Left ventricle myocardium inferior (tissue), 1 donor: ENCODE measurements at regions not wholly inside any gene's neighbourhood (a gene's known extent, or its start where the extent isn't known, plus 50 kb on each side); places are given as distances from the start of the nearest gene placed in this dataset.

ENCODE experiments used
- DNase-seq: peaks from one replicate; pipeline ENCODE4 v3.0.0-alpha.2; 2020
- H3K27ac ChIP-seq: fragments of 200-600 bp; replicated peaks from 2 replicates; pipeline ENCODE4 v1.8.0; 2021
- H3K27me3 ChIP-seq: fragments of 200-600 bp; 2 replicates; pipeline ENCODE4 v1.8.0; 2021; ENCODE audit warnings: low read depth
- H3K36me3 ChIP-seq: fragments of 200-600 bp; 2 replicates; pipeline ENCODE4 v1.8.0; 2021
- H3K4me1 ChIP-seq: fragments of 200-600 bp; 2 replicates; pipeline ENCODE4 v1.8.0; 2021
- H3K4me3 ChIP-seq: fragments of 200-600 bp; 2 replicates; pipeline ENCODE4 v1.8.0; 2021; ENCODE audit warnings: mild to moderate bottlenecking, moderate library complexity
- H3K9me3 ChIP-seq: fragments of 200-600 bp; replicated peaks from 2 replicates; pipeline ENCODE4 v1.8.0; 2021
- intact Hi-C: fragments of 100-400 bp; cut with micrococcal nuclease; formaldehyde crosslinking; loops from one replicate; pipeline ENCODE4 v1.11.0; 2022
- TF ChIP-seq, protein P1 (sequence below): fragments of 200-600 bp; IDR thresholded peaks from 2 replicates; pipeline ENCODE4 v1.8.0; 2021; ENCODE audit warnings: antibody characterized with exemption, mild to moderate bottlenecking, borderline replicate concordance
- donor health status: DM: no; HTN: yes; CAD: no; lungs with severe emphysema.

- no peak for DNase-seq
Observed at GRCh38 chr9:106305428-106306133, 557.4 kb upstream of the ZNF462 start.

DNA sequence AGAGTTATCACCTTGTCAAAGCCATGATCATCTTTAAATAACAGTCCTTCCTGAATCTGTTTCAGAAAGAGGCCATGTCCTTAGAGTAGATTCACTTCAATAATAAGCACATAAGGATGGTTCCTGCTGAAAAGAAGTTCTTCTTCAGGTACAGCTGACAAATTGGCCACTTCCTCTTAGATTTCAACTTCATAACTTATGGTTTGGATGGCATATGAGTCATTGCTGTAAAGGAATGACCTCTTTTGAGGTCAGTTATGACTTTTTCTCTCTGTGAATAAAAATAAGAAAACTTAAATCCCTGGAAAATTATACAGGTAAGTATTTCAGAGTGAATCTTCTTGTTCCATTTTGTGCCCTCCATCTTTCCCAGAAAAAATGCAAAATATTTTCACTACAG is 555.3 kb upstream of the ZNF462 start:
- Histone ChIP-seq H3K27ac (no peak overlapping the region), H3K27me3 (no peaks in the 10 kb centered on the region), H3K9me3 (no peaks in the 10 kb centered on the region), H3K4me3 (no peak overlapping the region), H3K36me3 (no peaks in the 10 kb centered on the region), H3K4me1 (peaks cover 11% of the 10 kb centered on the region)
- DNase-seq, result no peak
- TF ChIP-seq, protein P1, sequence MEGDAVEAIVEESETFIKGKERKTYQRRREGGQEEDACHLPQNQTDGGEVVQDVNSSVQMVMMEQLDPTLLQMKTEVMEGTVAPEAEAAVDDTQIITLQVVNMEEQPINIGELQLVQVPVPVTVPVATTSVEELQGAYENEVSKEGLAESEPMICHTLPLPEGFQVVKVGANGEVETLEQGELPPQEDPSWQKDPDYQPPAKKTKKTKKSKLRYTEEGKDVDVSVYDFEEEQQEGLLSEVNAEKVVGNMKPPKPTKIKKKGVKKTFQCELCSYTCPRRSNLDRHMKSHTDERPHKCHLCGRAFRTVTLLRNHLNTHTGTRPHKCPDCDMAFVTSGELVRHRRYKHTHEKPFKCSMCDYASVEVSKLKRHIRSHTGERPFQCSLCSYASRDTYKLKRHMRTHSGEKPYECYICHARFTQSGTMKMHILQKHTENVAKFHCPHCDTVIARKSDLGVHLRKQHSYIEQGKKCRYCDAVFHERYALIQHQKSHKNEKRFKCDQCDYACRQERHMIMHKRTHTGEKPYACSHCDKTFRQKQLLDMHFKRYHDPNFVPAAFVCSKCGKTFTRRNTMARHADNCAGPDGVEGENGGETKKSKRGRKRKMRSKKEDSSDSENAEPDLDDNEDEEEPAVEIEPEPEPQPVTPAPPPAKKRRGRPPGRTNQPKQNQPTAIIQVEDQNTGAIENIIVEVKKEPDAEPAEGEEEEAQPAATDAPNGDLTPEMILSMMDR, result no peak
- intact Hi-C loops, result no loop called here

More at GRCh38 chr9:106305428-106306133, 557.4 kb upstream of the ZNF462 start:
- Histone ChIP-seq H3K27me3 (no peaks in the 10 kb centered on the region), H3K4me1 (peaks cover 11% of the 10 kb centered on the region), H3K4me3 (no peak overlapping the region), H3K9me3 (no peaks in the 10 kb centered on the region), H3K27ac (no peak overlapping the region), H3K36me3 (no peaks in the 10 kb centered on the region)
- TF ChIP-seq, protein P1, result no peak
- intact Hi-C loops, result no loop called here

DNA sequence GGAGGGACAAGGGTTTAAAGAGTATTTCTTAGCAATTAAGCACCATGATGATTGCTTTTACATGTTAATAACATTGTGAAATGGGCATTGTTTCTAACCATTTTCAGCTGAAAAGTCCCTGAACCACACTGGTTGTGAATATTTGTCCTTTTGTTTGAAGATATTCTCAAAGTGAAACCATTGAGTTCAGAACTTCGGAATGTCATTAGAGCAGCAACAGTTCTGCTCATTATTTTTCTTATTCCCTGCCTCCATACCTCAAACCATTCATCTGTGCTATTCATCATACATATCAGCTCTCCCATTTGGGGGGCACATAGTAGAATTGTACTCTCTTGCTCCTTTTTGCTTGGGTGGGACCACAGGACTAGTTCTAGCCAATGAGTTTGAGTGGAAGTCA is 553.0 kb upstream of the ZNF462 start:
- H3K4me3 ChIP-seq, result no peak overlapping the region
- intact Hi-C loops, result no loop called here
- no peaks in the 10 kb centered on the region for H3K9me3 ChIP-seq
- TF ChIP-seq, protein P1, result no peak
- no peaks in the 10 kb centered on the region for H3K36me3 ChIP-seq
- H3K4me1 ChIP-seq, result peaks cover 11% of the 10 kb centered on the region
- no peak for DNase-seq
- H3K27ac ChIP-seq, result no peak overlapping the region
- no peaks in the 10 kb centered on the region for H3K27me3 ChIP-seq

GRCh38 chr9:106310782-106311181 is 552.2 kb upstream of the ZNF462 start:
- DNase-seq, result no peak
- Histone ChIP-seq H3K9me3 (no peaks in the 10 kb centered on the region), H3K4me3 (no peak overlapping the region)

DNA sequence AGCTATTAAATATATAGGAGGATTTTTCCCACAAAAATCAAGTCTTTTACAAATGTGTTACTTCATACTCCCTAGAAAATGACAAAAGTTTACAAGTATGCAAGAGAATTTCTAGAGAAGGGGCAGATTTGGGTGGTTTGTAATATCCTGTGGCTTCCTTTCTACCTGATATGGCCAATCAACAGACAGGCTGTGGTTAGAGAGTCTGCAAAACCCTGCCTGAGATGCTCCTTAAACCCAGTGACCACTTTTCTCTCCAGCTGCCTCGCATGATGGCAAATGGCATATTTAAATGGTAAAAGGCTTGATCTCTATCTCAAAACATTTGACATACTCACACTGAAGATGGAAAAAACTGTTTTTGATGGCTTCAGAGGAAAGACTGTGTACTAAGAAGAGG is 550.1 kb upstream of the ZNF462 start:
- H3K36me3 ChIP-seq, result no peaks in the 10 kb centered on the region
- TF ChIP-seq, protein P1, result no peak
- H3K27me3 ChIP-seq, result no peaks in the 10 kb centered on the region
- intact Hi-C loops, result no loop called here
- H3K4me1 ChIP-seq, result no peaks in the 10 kb centered on the region
- DNase-seq, result no peak
- no peak overlapping the region for H3K4me3 ChIP-seq
- no peak overlapping the region for H3K27ac ChIP-seq
- H3K9me3 ChIP-seq, result no peaks in the 10 kb centered on the region

More at GRCh38 chr9:106310782-106311181, 552.2 kb upstream of the ZNF462 start:
- Histone ChIP-seq H3K27me3 (no peaks in the 10 kb centered on the region), H3K27ac (no peak overlapping the region), H3K4me1 (peaks cover 5% of the 10 kb centered on the region), H3K36me3 (no peaks in the 10 kb centered on the region)
- intact Hi-C loops, result no loop called here
- TF ChIP-seq, protein P1, result no peak
